Uterus (tissue), 3 donors: ENCODE measurements at regions not wholly inside any gene's neighbourhood (a gene's known extent, or its start where the extent isn't known, plus 50 kb on each side); places are given as distances from the start of the nearest gene placed in this dataset.
"Not testable (repeated sequence)": the region's sequence is repeated elsewhere in the genome, so short reads cannot be mapped to it uniquely, and the experiment has no call there.

Experiments used
- DNase-seq, 2 donors: peaks; one replicate each; pipeline ENCODE4 v3.0.0-alpha.2; 2019 to 2020
- H3K27ac ChIP-seq, 2 donors: fragments of 200-600 bp; sonication (generic); 1 replicate in 1 of 2; 2 replicates in 1 of 2; pipeline ENCODE4 v1.5.1; 2016 to 2018
- H3K27me3 ChIP-seq, 2 donors: fragments of 200-600 bp; sonication (generic); one replicate each; pipeline ENCODE4 v1.5.1; 2018 to 2019; ENCODE audit warnings: control low read depth in 1 of 2
- H3K36me3 ChIP-seq, 2 donors: fragments of 200-600 bp; sonication (generic); one replicate each; pipeline ENCODE4 v1.5.1; 2019; ENCODE audit warnings: control low read depth in 1 of 2
- H3K4me1 ChIP-seq, 2 donors: fragments of 200-600 bp; sonication (generic); one replicate each; pipeline ENCODE4 v1.5.1; 2018 to 2019; ENCODE audit warnings: control low read depth in 1 of 2
- H3K4me3 ChIP-seq, 2 donors: fragments of 200-600 bp; sonication (generic); 1 replicate in 1 of 2; 2 replicates in 1 of 2; pipeline ENCODE4 v1.5.1; 2018 to 2019; ENCODE audit warnings: mild to moderate bottlenecking in 1 of 2
- H3K9me3 ChIP-seq, 2 donors: fragments of 200-600 bp; sonication (generic); one replicate each; pipeline ENCODE4 v1.5.1; 2019; ENCODE audit warnings: control low read depth in 1 of 2
- POLR2A ChIP-seq, 2 donors: fragments of 450-650 bp; IDR thresholded peaks; one replicate each; pipeline ENCODE4 v1.6.1; 2016; ENCODE audit warnings: antibody characterized with exemption in 2 of 2, mild to moderate bottlenecking in 1 of 2, moderate library complexity in 1 of 2
- intact Hi-C: fragments of 100-400 bp; cut with DNase I; formaldehyde crosslinking; loops from one replicate; pipeline ENCODE4 v1.15.1; 2023; ENCODE audit warnings: low total_unique reads
- TF ChIP-seq, protein P1 (sequence below), 4 experiments: fragments of 200-600 bp in 2 of 4; fragments of 450-650 bp in 2 of 4; sonication (generic) in 2 of 4; IDR thresholded peaks; one replicate each; pipeline ENCODE4 v1.5.1; 2016 to 2019; ENCODE audit warnings: antibody characterized with exemption in 4 of 4, mild to moderate bottlenecking in 2 of 4, moderate library complexity in 1 of 4
- donor health status: DM: yes; HTN: yes; CAD: no.

DNA sequence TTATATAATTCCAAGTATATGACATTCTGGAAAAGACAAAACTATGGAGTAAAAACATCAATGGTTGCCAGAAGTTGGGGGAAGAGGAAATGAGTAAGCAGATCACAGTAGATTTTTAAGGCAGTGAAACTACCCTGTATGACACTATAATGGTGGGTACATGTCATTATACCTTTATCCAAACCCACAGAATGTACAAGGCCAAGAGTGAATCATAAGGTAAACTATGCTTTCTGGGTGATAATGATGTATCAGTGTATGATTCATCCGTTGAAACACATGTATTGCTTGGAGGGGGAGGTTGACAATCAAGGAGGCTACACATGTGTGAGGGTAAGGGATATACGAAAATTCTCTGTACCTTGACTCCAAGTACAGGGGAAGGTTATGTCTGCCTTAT is 862.7 kb downstream of the PLA2G4A start:
- intact Hi-C loops: no loop called here
- Histone ChIP-seq H3K27ac (no peak overlapping the region), H3K36me3 (no peaks in the 10 kb centered on the region), H3K4me1 (no peaks in the 10 kb centered on the region), H3K4me3 (no peak overlapping the region), H3K9me3 (no peaks in the 10 kb centered on the region), H3K27me3 (no peaks in the 10 kb centered on the region)
- DNase-seq: no peak
- TF ChIP-seq POLR2A (IDR thresholded peaks at IDR 0.05): no peak
- TF ChIP-seq, protein P1, sequence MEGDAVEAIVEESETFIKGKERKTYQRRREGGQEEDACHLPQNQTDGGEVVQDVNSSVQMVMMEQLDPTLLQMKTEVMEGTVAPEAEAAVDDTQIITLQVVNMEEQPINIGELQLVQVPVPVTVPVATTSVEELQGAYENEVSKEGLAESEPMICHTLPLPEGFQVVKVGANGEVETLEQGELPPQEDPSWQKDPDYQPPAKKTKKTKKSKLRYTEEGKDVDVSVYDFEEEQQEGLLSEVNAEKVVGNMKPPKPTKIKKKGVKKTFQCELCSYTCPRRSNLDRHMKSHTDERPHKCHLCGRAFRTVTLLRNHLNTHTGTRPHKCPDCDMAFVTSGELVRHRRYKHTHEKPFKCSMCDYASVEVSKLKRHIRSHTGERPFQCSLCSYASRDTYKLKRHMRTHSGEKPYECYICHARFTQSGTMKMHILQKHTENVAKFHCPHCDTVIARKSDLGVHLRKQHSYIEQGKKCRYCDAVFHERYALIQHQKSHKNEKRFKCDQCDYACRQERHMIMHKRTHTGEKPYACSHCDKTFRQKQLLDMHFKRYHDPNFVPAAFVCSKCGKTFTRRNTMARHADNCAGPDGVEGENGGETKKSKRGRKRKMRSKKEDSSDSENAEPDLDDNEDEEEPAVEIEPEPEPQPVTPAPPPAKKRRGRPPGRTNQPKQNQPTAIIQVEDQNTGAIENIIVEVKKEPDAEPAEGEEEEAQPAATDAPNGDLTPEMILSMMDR (IDR thresholded peaks at IDR 0.05): no peak

DNA sequence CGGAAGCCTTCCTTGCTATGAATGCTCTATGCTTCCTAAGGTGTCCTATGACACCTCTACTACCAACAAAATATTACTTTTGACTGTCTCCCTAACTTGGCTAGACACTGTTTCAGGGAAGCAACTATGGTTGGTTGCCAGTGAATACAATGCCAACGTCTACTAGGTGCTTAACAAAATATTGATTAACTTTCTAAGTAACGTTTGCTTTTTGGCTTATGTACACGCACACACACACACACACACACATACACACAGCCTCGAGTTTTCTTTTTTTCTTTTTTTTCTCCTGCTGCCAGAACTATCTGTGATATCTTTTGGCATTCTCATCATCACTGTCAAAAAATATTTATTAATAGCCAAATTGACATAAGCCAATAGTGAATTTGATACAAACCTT is 864.0 kb downstream of the PLA2G4A start:
- H3K4me3 ChIP-seq: no peak overlapping the region

DNA sequence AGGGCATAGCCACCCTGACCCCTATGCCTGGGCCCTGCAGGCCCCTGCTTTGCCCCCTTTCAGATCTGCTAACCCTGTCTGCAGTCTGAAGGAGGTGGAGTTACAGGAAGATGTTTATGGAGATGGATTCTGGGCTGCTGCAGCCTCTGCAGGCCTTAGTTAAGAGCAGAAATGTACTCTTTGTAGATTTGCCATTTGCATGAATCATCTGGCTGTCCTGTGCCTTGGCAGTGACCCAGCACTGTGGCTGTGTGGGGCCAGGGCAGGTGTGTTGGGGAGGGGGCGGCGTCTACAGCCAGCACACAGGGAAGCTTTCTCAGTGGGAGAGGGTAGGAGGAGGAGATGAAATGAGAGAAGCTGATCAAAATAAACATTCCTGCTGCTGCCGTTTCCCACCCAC is 867.3 kb downstream of the PLA2G4A start:
- intact Hi-C loops: no loop called here

More for the DNA sequence above, 864.0 kb downstream of the PLA2G4A start:
- TF ChIP-seq, protein P1 (IDR thresholded peaks at IDR 0.05): no peak
- no peak for TF ChIP-seq POLR2A (IDR thresholded peaks at IDR 0.05)
- H3K9me3 ChIP-seq: no peaks in the 10 kb centered on the region
- intact Hi-C loops: no loop called here
- no peaks in the 10 kb centered on the region for H3K27me3 ChIP-seq
- no peak overlapping the region for H3K27ac ChIP-seq
- H3K4me1 ChIP-seq: no peaks in the 10 kb centered on the region
- DNase-seq: no peak
- H3K36me3 ChIP-seq: no peaks in the 10 kb centered on the region

GRCh38 chr1:187703138-187704130 is 874.7 kb downstream of the PLA2G4A start:
- H3K27ac ChIP-seq, DNase-seq, H3K36me3 ChIP-seq, H3K4me1 ChIP-seq, intact Hi-C loops, H3K9me3 ChIP-seq, H3K4me3 ChIP-seq, H3K27me3 ChIP-seq: not testable (repeated sequence)

More for the DNA sequence above, 867.3 kb downstream of the PLA2G4A start:
- Histone ChIP-seq H3K4me3 (no peak overlapping the region), H3K4me1 (no peaks in the 10 kb centered on the region), H3K36me3 (no peaks in the 10 kb centered on the region), H3K27ac (no peak overlapping the region), H3K9me3 (no peaks in the 10 kb centered on the region), H3K27me3 (no peaks in the 10 kb centered on the region)
- TF ChIP-seq, protein P1 (IDR thresholded peaks at IDR 0.05): no peak
- no peak for TF ChIP-seq POLR2A (IDR thresholded peaks at IDR 0.05)
- DNase-seq: no peak

- Histone ChIP-seq H3K9me3 (no peaks in the 10 kb centered on the region), H3K4me1 (no peaks in the 10 kb centered on the region), H3K4me3 (no peak overlapping the region), H3K27me3 (no peaks in the 10 kb centered on the region), H3K36me3 (no peaks in the 10 kb centered on the region), H3K27ac (no peak overlapping the region)
- no peak for TF ChIP-seq POLR2A (IDR thresholded peaks at IDR 0.05)
- TF ChIP-seq, protein P1 (IDR thresholded peaks at IDR 0.05): no peak
- DNase-seq: no peak
- intact Hi-C loops: no loop called here
Observed at GRCh38 chr1:187714470-187714869, 885.7 kb downstream of the PLA2G4A start.
